HL-60 (cell line): ENCODE measurements at regions not wholly inside any gene's neighbourhood (a gene's known extent, or its start where the extent isn't known, plus 50 kb on each side); places are given as distances from the start of the nearest gene placed in this dataset.

ENCODE experiments used
- DNase-seq, 2 experiments: peaks; one replicate each; pipeline ENCODE4 v3.0.0-alpha.2; 2010 to 2020; ENCODE audit warnings: low read depth in 1 of 2, low spot score in 1 of 2
- H3K27ac ChIP-seq: fragments of 250-450 bp; sonication (Bioruptor Pico); replicated peaks from 2 replicates; pipeline ENCODE4 v1.5.1; 2020; ENCODE audit warnings: mild to moderate bottlenecking, moderate library complexity
- H3K27me3 ChIP-seq: fragments of 250-450 bp; sonication (Bioruptor Pico); 2 replicates; pipeline ENCODE4 v1.5.1; 2021; ENCODE audit warnings: mild to moderate bottlenecking, moderate library complexity; ENCODE audit not compliant: insufficient read depth, poor library complexity, severe bottlenecking
- H3K4me3 ChIP-seq: replicated peaks from 2 replicates; pipeline ENCODE4 v1.5.1; 2011; ENCODE audit warnings: mild to moderate bottlenecking, control low read depth, low read length; ENCODE audit not compliant: insufficient read depth
- GABPA ChIP-seq: IDR thresholded peaks from 2 replicates; pipeline ENCODE4 v1.6.1; 2012; ENCODE audit warnings: low read depth
- POLR2AphosphoS5 ChIP-seq: IDR thresholded peaks from 2 replicates; pipeline ENCODE4 v1.6.1; 2012; ENCODE audit warnings: low read depth
- SPI1 ChIP-seq: IDR thresholded peaks from 2 replicates; pipeline ENCODE4 v1.6.1; 2012; ENCODE audit warnings: low read depth, mild to moderate bottlenecking, borderline replicate concordance
- TF ChIP-seq, protein P1 (sequence below): IDR thresholded peaks from one replicate; pipeline ENCODE4 v1.5.1; 2011; ENCODE audit warnings: low read length, control low read depth, inconsistent platforms; ENCODE audit not compliant: insufficient read depth
- TF ChIP-seq, protein P2 (sequence below): IDR thresholded peaks from 2 replicates; pipeline ENCODE4 v1.6.1; 2012; ENCODE audit warnings: low read depth; ENCODE audit not compliant: insufficient replicate concordance

DNA sequence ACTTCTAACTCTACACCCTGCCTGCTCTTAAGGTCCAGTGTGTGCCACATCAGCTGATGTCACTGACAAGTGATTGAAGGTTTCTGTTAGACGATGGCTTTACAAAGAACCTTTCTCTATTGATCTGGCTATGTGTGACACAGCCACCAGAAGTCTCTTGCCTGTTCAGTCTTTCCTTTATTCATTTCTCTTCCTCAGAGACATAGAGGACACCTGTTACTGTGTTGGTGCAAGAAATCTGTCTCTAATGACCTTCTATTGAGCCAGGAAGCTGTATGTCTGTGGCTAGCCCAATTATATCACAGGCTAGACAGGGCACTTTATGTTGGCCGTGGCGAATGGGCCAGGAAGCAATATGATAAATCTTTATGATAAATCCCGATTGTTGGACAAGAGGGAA is 173.3 kb upstream of the GAP43 start:
- no peak overlapping the region for H3K27ac ChIP-seq
- no peak overlapping the region for H3K4me3 ChIP-seq
- no peak for DNase-seq
- TF ChIP-seq POLR2AphosphoS5 (no peak), SPI1 (no peak), GABPA (no peak)
- TF ChIP-seq, protein P1, sequence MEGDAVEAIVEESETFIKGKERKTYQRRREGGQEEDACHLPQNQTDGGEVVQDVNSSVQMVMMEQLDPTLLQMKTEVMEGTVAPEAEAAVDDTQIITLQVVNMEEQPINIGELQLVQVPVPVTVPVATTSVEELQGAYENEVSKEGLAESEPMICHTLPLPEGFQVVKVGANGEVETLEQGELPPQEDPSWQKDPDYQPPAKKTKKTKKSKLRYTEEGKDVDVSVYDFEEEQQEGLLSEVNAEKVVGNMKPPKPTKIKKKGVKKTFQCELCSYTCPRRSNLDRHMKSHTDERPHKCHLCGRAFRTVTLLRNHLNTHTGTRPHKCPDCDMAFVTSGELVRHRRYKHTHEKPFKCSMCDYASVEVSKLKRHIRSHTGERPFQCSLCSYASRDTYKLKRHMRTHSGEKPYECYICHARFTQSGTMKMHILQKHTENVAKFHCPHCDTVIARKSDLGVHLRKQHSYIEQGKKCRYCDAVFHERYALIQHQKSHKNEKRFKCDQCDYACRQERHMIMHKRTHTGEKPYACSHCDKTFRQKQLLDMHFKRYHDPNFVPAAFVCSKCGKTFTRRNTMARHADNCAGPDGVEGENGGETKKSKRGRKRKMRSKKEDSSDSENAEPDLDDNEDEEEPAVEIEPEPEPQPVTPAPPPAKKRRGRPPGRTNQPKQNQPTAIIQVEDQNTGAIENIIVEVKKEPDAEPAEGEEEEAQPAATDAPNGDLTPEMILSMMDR = no peak
- TF ChIP-seq, protein P2, sequence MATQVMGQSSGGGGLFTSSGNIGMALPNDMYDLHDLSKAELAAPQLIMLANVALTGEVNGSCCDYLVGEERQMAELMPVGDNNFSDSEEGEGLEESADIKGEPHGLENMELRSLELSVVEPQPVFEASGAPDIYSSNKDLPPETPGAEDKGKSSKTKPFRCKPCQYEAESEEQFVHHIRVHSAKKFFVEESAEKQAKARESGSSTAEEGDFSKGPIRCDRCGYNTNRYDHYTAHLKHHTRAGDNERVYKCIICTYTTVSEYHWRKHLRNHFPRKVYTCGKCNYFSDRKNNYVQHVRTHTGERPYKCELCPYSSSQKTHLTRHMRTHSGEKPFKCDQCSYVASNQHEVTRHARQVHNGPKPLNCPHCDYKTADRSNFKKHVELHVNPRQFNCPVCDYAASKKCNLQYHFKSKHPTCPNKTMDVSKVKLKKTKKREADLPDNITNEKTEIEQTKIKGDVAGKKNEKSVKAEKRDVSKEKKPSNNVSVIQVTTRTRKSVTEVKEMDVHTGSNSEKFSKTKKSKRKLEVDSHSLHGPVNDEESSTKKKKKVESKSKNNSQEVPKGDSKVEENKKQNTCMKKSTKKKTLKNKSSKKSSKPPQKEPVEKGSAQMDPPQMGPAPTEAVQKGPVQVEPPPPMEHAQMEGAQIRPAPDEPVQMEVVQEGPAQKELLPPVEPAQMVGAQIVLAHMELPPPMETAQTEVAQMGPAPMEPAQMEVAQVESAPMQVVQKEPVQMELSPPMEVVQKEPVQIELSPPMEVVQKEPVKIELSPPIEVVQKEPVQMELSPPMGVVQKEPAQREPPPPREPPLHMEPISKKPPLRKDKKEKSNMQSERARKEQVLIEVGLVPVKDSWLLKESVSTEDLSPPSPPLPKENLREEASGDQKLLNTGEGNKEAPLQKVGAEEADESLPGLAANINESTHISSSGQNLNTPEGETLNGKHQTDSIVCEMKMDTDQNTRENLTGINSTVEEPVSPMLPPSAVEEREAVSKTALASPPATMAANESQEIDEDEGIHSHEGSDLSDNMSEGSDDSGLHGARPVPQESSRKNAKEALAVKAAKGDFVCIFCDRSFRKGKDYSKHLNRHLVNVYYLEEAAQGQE = no peak
- H3K27me3 ChIP-seq = no peaks in the 10 kb centered on the region

DNA sequence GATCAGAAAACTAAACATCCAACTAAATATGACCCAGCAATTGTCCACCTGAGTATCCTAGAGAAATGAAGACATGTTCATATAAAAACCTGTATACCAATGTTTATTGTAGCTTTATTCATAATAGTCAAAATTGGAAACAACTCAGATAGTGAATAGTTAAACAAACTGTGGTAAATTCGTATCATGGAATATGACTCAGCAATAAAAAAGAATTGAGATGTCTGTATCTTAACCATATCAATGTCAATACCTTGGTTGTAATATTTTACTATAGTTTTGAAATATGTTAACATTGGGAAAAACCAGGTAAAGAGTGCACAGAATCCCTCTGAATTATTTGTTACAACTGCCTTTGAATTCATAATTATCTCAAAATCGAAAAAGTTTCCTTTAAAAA is 159.3 kb upstream of the GAP43 start:
- H3K4me3 ChIP-seq = no peak overlapping the region
- TF ChIP-seq, protein P1 = no peak
- TF ChIP-seq, protein P2 = no peak
- TF ChIP-seq POLR2AphosphoS5 = no peak
- no peak for TF ChIP-seq SPI1
- no peak for TF ChIP-seq GABPA

DNA sequence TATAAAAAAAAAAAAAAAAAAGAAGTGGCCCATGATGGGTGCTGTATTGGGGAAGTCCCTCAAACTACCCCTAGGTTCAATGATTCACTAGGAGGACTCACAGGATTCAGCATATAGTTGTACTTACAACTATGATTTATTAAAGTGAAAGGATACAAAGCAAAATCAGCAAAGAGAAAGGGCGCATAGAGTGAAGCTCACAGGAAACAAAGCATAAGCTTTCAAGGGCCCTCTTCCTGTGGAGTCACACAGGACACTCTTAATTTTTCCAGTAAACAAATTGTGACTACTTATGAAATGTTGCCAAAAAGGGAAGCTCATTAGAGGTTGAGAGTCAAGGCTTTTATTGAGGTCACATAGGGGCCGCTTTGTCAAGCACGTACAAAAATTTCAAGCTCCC is 153.7 kb upstream of the GAP43 start:
- Histone ChIP-seq H3K27me3 (no peaks in the 10 kb centered on the region), H3K4me3 (no peak overlapping the region), H3K27ac (no peak overlapping the region)
- TF ChIP-seq, protein P2 = no peak
- no peak for TF ChIP-seq SPI1
- TF ChIP-seq, protein P1 = no peak
- no peak for DNase-seq

More for the DNA sequence above, 159.3 kb upstream of the GAP43 start:
- Histone ChIP-seq H3K27ac (no peak overlapping the region), H3K27me3 (no peaks in the 10 kb centered on the region)
- no peak for DNase-seq
